Naive B cell (primary cell): ENCODE measurements at regions not wholly inside any gene's neighbourhood (a gene's known extent, or its start where the extent isn't known, plus 50 kb on each side); places are given as distances from the start of the nearest gene placed in this dataset.
A peak's percentile ranks its signal among the peaks of the same experiment; 100 is the strongest.
"Not testable (repeated sequence)": the region's sequence is repeated elsewhere in the genome, so short reads cannot be mapped to it uniquely, and the experiment has no call there.

ENCODE experiments used
- ATAC-seq, 2 donors: fragments of 150-1000 bp; cut with Tn5 transposase; 2 replicates each; pipeline ENCODE4 v1.10.0; 2021; ENCODE audit warnings: low read depth in 2 of 2, mild to moderate bottlenecking in 2 of 2, moderate library complexity in 2 of 2
- DNase-seq: peaks from one replicate; pipeline ENCODE4 v3.0.0; 2022
- H3K27ac Mint-ChIP-seq, 6 donors: one replicate each; pipeline ENCODE4 v1.8.0; 2020 to 2022; ENCODE audit warnings: mild to moderate bottlenecking in 6 of 6, mixed read lengths in 6 of 6, moderate library complexity in 5 of 6, inconsistent platforms in 2 of 6
- H3K27me3 Mint-ChIP-seq, 3 donors: one replicate each; pipeline ENCODE4 v1.8.0; 2021 to 2022; ENCODE audit warnings: mixed read lengths in 3 of 3, mild to moderate bottlenecking in 1 of 3
- H3K36me3 Mint-ChIP-seq, 2 donors: one replicate each; pipeline ENCODE4 v1.8.0; 2020 to 2022; ENCODE audit warnings: mixed read lengths in 2 of 2, inconsistent platforms in 1 of 2, mild to moderate bottlenecking in 1 of 2
- H3K4me1 Mint-ChIP-seq, 3 donors: one replicate each; pipeline ENCODE4 v1.8.0; 2020 to 2022; ENCODE audit warnings: mixed read lengths in 3 of 3, inconsistent platforms in 1 of 3, mild to moderate bottlenecking in 1 of 3, moderate library complexity in 1 of 3
- H3K4me3 Mint-ChIP-seq, 8 donors: one replicate each; pipeline ENCODE4 v1.8.0; 2020 to 2022; ENCODE audit warnings: mild to moderate bottlenecking in 8 of 8, mixed read lengths in 8 of 8, moderate library complexity in 8 of 8, inconsistent platforms in 2 of 8
- H3K9me3 Mint-ChIP-seq, 7 donors: one replicate each; pipeline ENCODE4 v1.8.0; 2020 to 2022; ENCODE audit warnings: mixed read lengths in 7 of 7, mild to moderate bottlenecking in 5 of 7, inconsistent platforms in 2 of 7, moderate library complexity in 1 of 7

DNA sequence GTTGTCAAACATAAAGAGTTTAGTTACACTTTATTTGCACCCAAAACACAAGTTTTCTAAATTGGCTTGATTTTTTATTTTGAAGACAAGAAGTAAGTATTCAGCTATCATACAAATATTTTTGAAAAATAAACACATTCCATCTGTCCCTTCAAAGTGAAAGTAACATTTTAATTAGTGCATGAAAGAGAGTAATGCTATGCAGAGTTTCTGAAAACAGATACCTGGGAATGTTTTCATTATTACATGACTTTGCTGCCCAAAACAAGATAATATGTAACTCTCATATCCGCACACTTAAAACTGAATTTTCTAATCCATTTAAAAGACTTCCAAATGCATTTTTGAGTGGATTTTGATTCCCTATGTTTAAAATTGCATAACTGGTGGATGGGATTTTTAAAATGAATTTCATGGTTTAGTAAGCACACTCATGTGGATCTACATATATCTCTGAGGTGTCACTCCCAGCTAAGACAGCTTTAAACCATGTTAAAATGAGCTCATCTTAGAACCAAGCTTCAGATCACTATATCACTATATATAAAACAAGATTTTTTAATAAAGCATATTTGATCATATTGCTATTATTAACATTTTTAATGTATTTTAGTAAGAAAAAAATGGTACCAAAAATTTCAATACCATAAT, 127.5 kb downstream of the ATPSCKMT start:
- Mint-ChIP-seq H3K4me3 (no peak overlapping the region), H3K9me3 (peaks cover 0 to 4% (median 0%) of the 10 kb centered on the region in 7 donors), H3K4me1 (no peaks in the 10 kb centered on the region), H3K36me3 (no peaks in the 10 kb centered on the region), H3K27me3 (no peaks in the 10 kb centered on the region), H3K27ac (no peak overlapping the region)
- DNase-seq: no peak
- ATAC-seq: no peak

DNA sequence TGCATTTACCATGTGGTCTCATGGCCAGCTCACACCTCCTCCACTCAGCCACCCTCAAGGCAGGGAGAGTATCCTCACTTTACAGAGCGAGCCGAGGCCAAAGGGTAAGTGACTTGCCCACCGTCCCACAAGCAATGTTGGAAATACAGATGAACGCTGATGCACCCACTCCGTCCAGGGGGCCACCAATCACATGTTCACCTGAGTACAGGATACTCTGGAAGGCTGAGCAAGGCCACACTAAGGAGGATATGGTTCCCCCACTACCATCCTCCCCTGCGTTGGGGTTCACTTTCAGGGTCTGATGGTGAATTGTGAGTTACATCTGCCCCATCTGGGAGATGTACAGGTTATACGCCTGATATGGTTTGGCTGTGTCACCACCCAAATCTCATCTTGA, 128.8 kb downstream of the ATPSCKMT start:
- Mint-ChIP-seq H3K27ac (no peak overlapping the region), H3K27me3 (no peaks in the 10 kb centered on the region), H3K4me3 (no peak overlapping the region), H3K36me3 (no peaks in the 10 kb centered on the region), H3K9me3 (peaks cover 0 to 4% (median 0%) of the 10 kb centered on the region in 7 donors), H3K4me1 (no peaks in the 10 kb centered on the region)
- no peak for ATAC-seq
- DNase-seq: no peak

DNA sequence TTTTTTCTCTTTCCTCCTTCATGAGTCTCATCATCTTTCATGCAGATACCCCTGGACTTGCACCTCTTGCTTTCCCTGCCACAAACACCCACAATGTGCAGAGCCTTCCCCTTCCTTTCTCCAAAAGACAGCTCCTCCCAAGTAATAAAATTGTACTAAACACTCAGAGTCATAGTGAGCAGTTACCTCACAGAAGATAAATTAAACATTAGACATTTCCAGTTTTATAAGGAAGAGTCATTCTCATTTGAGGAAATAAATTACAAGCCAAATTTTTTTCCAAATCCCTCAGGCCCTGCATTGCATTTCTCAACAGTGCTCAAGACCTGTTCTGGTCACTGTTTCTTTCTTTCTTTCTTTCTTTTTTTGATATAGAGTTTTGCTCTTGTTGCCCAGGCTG, 131.5 kb downstream of the ATPSCKMT start:
- peaks cover 0 to 7% (median 0%) of the 10 kb centered on the region in 7 donors for H3K9me3 Mint-ChIP-seq
- no peak for DNase-seq
- no peaks in the 10 kb centered on the region for H3K36me3 Mint-ChIP-seq
- no peaks in the 10 kb centered on the region for H3K4me1 Mint-ChIP-seq
- H3K27me3 Mint-ChIP-seq: peaks cover 0 to 8% (median 4%) of the 10 kb centered on the region in 3 donors
- H3K27ac Mint-ChIP-seq: no peak overlapping the region
- no peak for ATAC-seq
- no peak overlapping the region for H3K4me3 Mint-ChIP-seq

DNA sequence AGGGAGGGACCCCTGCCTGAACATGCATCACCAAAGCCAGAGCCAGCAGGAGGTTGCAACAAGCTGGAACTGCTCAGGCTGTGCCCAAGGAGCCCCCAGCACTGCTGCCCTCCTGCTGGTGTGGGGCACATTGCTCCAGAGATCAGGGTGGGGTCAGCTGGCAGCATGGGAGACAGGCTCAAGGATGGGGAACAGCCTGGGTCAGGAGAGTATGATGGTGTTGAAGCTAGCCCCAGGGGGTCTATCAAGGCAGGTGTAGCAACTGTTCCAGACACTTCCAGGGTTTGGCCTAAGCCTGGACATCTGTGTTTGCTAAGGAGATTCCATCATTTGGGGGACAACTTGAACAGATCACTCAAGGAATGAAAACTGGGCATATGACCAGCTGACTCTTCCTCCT, 133.1 kb downstream of the ATPSCKMT start:
- no peak overlapping the region for H3K4me3 Mint-ChIP-seq
- H3K27ac Mint-ChIP-seq: no peak overlapping the region
- ATAC-seq: no peak
- no peak for DNase-seq
- peaks cover 0 to 8% (median 4%) of the 10 kb centered on the region in 3 donors for H3K27me3 Mint-ChIP-seq
- no peaks in the 10 kb centered on the region for H3K4me1 Mint-ChIP-seq
- H3K9me3 Mint-ChIP-seq: peaks cover 0 to 7% (median 0%) of the 10 kb centered on the region in 7 donors
- no peaks in the 10 kb centered on the region for H3K36me3 Mint-ChIP-seq

DNA sequence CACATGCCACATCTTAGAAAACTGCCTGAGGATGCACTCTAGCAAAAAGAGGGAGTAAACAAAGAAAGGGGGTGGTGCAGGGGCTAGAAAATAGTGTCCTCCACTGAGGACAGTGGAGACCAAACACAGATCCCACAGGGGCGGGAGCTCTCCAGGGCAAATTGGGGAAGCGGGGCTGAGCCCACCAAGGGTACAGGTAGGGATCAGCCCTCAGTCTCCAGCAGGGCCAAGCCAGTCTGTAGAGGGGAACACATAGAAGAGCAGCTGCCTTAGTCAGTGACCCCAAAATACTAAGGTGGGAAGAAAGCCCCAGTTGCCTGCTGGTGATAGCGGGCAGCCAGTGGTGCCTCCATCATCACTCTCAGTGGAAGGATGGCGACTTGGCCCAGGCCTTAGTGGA, 134.0 kb downstream of the ATPSCKMT start:
- DNase-seq: no peak
- H3K27ac Mint-ChIP-seq: no peak overlapping the region
- no peaks in the 10 kb centered on the region for H3K4me1 Mint-ChIP-seq
- no peaks in the 10 kb centered on the region for H3K36me3 Mint-ChIP-seq
- H3K4me3 Mint-ChIP-seq: no peak overlapping the region
- peaks cover 0 to 8% (median 4%) of the 10 kb centered on the region in 3 donors for H3K27me3 Mint-ChIP-seq
- H3K9me3 Mint-ChIP-seq: peaks cover 0 to 7% (median 0%) of the 10 kb centered on the region in 7 donors
- ATAC-seq: no peak

DNA sequence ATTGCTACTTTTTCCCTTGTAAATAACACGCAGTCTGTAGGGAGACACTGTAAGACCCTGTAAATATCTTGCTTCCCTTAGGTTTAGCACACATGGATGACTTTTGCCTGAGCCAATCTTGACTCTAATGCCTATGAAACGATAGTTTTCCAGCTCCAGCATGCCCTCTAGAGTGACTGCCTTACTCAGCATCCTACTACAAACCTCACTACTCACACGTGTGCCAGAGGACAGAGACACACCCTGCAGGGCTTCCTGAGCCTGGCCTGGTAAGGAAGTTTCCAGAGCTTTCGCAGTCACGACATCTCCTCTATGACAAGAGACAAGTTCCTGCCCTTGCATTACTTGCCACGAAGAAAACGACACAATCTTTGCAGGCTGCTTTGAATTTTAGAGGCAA, 138.1 kb downstream of the ATPSCKMT start:
- no peak overlapping the region for H3K4me3 Mint-ChIP-seq
- peaks cover 0 to 8% (median 4%) of the 10 kb centered on the region in 3 donors for H3K27me3 Mint-ChIP-seq
- peaks cover 0 to 7% (median 0%) of the 10 kb centered on the region in 7 donors for H3K9me3 Mint-ChIP-seq
- ATAC-seq (no peak), DNase-seq (no peak)
- no peaks in the 10 kb centered on the region for H3K36me3 Mint-ChIP-seq
- H3K4me1 Mint-ChIP-seq: no peaks in the 10 kb centered on the region
- H3K27ac Mint-ChIP-seq: no peak overlapping the region

DNA sequence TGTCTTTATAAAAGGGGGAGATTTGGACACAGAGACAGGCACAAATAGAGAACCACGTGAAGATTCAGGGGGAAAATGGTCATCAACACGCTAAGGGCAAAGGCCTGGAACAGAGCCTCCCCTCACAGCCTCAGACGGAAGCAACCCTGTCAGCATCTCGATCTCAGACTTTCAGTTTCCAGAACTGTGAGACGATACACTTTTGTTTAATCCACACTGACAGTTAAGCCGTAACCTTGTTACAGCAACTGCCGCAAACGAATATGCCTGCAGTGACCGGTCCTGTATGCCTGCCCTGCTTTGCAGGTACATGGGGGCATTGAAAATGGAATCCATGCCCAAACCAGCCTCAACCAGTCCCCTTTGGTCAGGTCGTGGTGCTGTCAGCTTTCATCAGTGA, 139.5 kb downstream of the ATPSCKMT start:
- H3K27me3 Mint-ChIP-seq: peaks cover 4 to 8% (median 4%) of the 10 kb centered on the region in 3 donors
- ATAC-seq: no peak

DNA sequence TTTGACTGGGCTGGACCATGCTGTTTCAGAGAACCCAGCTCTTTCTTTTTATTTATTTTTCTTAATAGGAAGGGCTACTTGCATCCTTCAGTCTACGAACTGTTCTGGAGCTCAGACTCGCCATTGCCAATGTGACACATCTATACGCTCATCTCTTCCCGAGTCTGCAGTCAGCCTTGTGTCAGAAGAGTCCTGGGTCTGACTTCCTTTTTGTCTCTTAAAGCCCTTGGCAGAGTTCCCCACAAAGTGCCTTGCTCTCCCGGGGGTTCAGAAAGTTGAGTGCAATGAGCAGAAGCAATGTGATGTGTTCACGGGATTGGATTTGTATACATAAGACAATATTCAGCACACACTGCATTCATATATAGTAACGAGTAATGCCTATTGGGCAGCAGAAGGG, 140.4 kb downstream of the ATPSCKMT start:
- Mint-ChIP-seq H3K36me3 (no peaks in the 10 kb centered on the region), H3K4me1 (no peaks in the 10 kb centered on the region), H3K27ac (no peak overlapping the region), H3K4me3 (no peak overlapping the region), H3K27me3 (peaks cover 1 to 5% (median 4%) of the 10 kb centered on the region in 3 donors), H3K9me3 (peaks cover 0 to 7% (median 2%) of the 10 kb centered on the region in 7 donors)
- ATAC-seq: no peak
- DNase-seq: no peak

More for the DNA sequence above, 139.5 kb downstream of the ATPSCKMT start:
- DNase-seq: no peak
- Mint-ChIP-seq H3K4me1 (no peaks in the 10 kb centered on the region), H3K36me3 (no peaks in the 10 kb centered on the region), H3K27ac (no peak overlapping the region), H3K4me3 (no peak overlapping the region), H3K9me3 (peaks cover 0 to 7% (median 1%) of the 10 kb centered on the region in 7 donors)

DNA sequence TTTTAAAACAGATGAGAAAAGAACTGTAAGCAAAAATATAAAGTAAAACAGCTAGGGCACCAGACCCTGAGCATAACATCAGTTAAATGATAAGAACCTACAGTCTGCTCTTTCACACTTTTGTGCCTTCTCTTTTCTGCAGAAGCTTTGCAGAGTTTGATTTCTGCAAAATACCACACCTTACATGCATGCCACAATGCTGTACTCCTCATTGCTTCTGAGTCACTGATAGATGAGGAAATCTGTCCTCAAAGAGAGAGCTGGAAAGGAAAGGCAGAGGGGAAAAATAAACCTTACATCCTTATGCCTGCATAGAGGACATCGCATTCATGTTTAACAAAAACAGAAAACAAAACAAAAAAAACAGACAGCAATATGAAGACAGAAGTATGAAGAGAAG, 142.9 kb downstream of the ATPSCKMT start:
- H3K9me3 Mint-ChIP-seq: peaks cover 0 to 7% (median 2%) of the 10 kb centered on the region in 7 donors
- no peaks in the 10 kb centered on the region for H3K36me3 Mint-ChIP-seq
- H3K4me3 Mint-ChIP-seq: no peak overlapping the region
- peak overlapping the region in 1 of 6 donors; percentile 5 for H3K27ac Mint-ChIP-seq
- H3K27me3 Mint-ChIP-seq: peaks cover 0 to 4% (median 0%) of the 10 kb centered on the region in 3 donors
- ATAC-seq (no peak), DNase-seq (no peak)
- no peaks in the 10 kb centered on the region for H3K4me1 Mint-ChIP-seq

DNA sequence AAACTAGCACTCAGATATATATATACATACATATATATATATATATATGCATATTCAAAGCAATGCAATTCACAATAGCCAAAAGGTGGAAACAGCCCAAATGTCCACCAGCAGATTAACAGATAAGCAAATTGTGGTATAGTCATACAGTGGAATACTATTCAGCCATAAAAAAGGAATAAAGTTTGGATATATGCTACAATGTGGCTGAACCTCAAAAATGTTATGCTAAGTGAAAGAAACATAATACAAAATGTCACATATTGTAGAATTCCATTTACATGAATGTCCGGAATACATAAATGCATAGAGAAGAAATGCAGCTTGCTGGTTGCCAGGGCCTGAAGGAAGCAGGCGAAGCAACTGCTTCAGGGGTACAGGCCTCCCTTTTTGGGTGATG, 143.4 kb downstream of the ATPSCKMT start:
- no peaks in the 10 kb centered on the region for H3K36me3 Mint-ChIP-seq
- H3K4me1 Mint-ChIP-seq: no peaks in the 10 kb centered on the region
- DNase-seq: no peak
- peaks cover 0 to 4% (median 0%) of the 10 kb centered on the region in 3 donors for H3K27me3 Mint-ChIP-seq
- H3K27ac Mint-ChIP-seq: no peak overlapping the region
- H3K9me3 Mint-ChIP-seq: peaks cover 0 to 7% (median 2%) of the 10 kb centered on the region in 7 donors
- ATAC-seq: no peak
- no peak overlapping the region for H3K4me3 Mint-ChIP-seq

DNA sequence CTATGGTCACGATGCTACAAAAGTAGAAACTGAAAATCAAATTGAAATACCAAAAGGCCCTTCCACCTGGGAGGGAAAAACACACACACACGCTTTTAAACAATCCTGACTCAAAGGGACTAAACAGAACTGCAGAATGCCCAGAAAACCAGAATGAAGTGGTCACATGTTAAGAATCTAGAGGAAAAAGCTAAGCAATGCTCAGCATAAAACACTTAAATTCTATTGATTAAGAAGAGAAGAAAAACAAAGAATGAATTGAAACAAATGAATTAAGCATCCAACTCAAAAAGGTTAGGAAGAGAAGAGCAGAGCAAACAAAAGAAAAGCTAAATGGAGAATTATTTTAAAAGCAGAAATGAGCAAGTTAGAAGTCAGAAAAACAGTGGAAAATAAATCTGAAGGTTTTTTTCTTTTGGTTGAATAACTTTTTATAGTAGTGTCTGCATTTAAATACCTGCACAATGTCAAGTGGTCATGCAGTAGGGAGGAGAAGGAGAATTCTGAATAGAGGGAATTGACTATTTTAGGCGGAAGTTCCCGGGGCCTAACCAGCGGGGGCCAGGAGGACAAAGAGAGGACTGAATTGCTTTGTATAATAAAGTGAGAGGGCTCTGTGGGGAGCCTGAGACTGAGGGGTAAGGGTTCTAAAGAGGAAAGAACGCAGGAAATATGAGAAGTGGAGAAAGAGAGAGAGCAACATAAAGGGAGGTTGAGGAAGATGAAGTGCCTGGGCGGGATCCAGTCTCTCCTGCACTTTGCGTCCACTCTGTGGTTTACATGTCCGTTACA, 146.8 kb downstream of the ATPSCKMT start:
- H3K36me3 Mint-ChIP-seq: no peaks in the 10 kb centered on the region
- no peaks in the 10 kb centered on the region for H3K4me1 Mint-ChIP-seq
- peaks cover 8 to 19% (median 10%) of the 10 kb centered on the region in 7 donors for H3K9me3 Mint-ChIP-seq
- H3K4me3 Mint-ChIP-seq: no peak overlapping the region
- peaks cover 0 to 4% (median 0%) of the 10 kb centered on the region in 3 donors for H3K27me3 Mint-ChIP-seq
- peak overlapping the region in 1 of 6 donors; percentile 46 for H3K27ac Mint-ChIP-seq
- ATAC-seq: no peak
- DNase-seq: no peak

DNA sequence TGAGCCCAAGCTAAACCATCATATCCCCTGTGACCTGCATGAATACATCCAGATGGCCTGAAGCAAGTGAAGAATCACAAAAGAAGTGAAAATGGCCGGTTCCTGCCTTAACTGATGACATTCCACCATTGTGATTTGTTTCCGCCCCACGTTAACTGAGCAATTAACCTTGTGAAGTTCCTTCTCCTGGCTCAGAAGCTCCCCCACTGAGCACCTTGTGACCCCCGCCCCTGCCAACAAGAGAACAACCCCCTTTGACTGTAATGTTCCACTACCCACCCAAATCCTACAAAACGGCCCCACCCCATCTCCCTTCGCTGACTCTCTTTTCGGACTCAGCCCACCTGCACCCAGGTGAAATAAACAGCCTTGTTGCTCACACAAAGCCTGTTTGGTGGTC, 147.5 kb downstream of the ATPSCKMT start:
- DNase-seq, H3K4me3 Mint-ChIP-seq, H3K4me1 Mint-ChIP-seq, H3K36me3 Mint-ChIP-seq, ATAC-seq, H3K27ac Mint-ChIP-seq, H3K27me3 Mint-ChIP-seq: not testable (repeated sequence)
- peaks cover 6 to 19% (median 10%) of the 10 kb centered on the region in 7 donors for H3K9me3 Mint-ChIP-seq

DNA sequence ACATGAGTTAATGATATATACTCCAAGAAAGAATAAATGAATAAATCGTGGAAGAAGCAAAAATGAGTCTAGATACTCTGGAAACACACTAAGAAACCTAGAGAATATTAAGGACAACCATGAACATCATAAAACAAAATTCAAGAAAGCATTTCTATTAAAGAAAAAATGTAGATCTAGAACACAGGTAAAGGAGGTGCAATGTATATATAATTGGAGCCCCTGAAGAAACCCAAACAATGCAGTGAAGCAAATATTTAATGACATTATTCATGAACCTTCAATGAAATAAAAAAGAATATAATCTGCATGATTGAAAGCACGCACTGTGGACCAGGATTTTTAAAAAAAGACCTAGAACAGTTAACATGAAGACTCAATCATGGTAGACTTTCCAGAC, 150.1 kb downstream of the ATPSCKMT start:
- no peaks in the 10 kb centered on the region for H3K4me1 Mint-ChIP-seq
- DNase-seq (no peak), ATAC-seq (no peak)
- no peaks in the 10 kb centered on the region for H3K27me3 Mint-ChIP-seq
- H3K27ac Mint-ChIP-seq: no peak overlapping the region
- peaks cover 10 to 27% (median 19%) of the 10 kb centered on the region in 7 donors for H3K9me3 Mint-ChIP-seq
- H3K36me3 Mint-ChIP-seq: no peaks in the 10 kb centered on the region
- no peak overlapping the region for H3K4me3 Mint-ChIP-seq

DNA sequence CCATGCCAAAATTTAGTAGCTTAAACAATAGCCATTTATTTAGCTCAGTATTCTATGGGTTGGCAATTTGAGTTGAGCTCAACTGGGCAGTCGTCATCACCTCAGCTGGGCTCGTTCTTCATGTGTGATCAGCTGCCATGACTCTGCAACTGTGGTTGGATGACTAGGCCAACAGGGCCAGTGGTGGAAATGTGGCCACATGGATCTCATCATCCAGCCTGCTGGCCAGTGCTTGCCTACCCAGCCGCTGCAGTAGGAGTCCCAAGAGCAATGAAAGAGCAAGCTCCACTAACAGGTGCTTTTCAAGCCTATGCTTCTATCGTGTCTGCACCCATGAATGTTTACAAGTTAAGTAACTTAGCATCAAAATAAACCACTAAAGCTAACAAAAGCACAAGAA, 158.0 kb downstream of the ATPSCKMT start:
- H3K4me1 Mint-ChIP-seq: no peaks in the 10 kb centered on the region
- DNase-seq: no peak
- no peaks in the 10 kb centered on the region for H3K36me3 Mint-ChIP-seq
- H3K9me3 Mint-ChIP-seq: peaks cover 11 to 41% (median 25%) of the 10 kb centered on the region in 7 donors
- no peak for ATAC-seq
- H3K27ac Mint-ChIP-seq: no peak overlapping the region
- H3K27me3 Mint-ChIP-seq: no peaks in the 10 kb centered on the region
- no peak overlapping the region for H3K4me3 Mint-ChIP-seq
